ENCODE measurements at regions not wholly inside any gene's neighbourhood (a gene's known extent, or its start where the extent isn't known, plus 50 kb on each side); places are given as distances from the start of the nearest gene placed in this dataset.
"Not testable (repeated sequence)": the region's sequence is repeated elsewhere in the genome, so short reads cannot be mapped to it uniquely, and the experiment has no call there.

GRCh38 chrX:121755541-121755940, 708.1 kb downstream of the GLUD2 start:
- Mint-ChIP-seq H3K9me3 (ENCODE audit: low read depth) (peaks cover 4% of the 10 kb centered on the region), H3K36me3 (no peaks in the 10 kb centered on the region), H3K4me1 (no peaks in the 10 kb centered on the region), H3K4me3 (no peak overlapping the region), H3K27me3 (no peaks in the 10 kb centered on the region), H3K27ac (no peak overlapping the region)
- CTCF ChIA-PET, result no interaction called here
- no peak for DNase-seq
- ATAC-seq, result no peak

GRCh38 chrX:121761845-121762244, 714.4 kb downstream of the GLUD2 start:
- no peaks in the 10 kb centered on the region for H3K27me3 Mint-ChIP-seq
- H3K9me3 Mint-ChIP-seq (ENCODE audit: low read depth), result no peaks in the 10 kb centered on the region
- DNase-seq (no peak), ATAC-seq (no peak)
- no peak overlapping the region for H3K4me3 Mint-ChIP-seq
- no peaks in the 10 kb centered on the region for H3K36me3 Mint-ChIP-seq
- no peak overlapping the region for H3K27ac Mint-ChIP-seq
- H3K4me1 Mint-ChIP-seq, result no peaks in the 10 kb centered on the region
- CTCF ChIA-PET, result no interaction called here

- no peak for DNase-seq
- Mint-ChIP-seq H3K36me3 (no peaks in the 10 kb centered on the region), H3K4me1 (no peaks in the 10 kb centered on the region), H3K4me3 (no peak overlapping the region), H3K9me3 (ENCODE audit: low read depth) (no peaks in the 10 kb centered on the region), H3K27me3 (no peaks in the 10 kb centered on the region), H3K27ac (no peak overlapping the region)
- CTCF ChIA-PET, result no interaction called here
- no peak for ATAC-seq
Measured at GRCh38 chrX:121763671-121764070, 716.3 kb downstream of the GLUD2 start.

- H3K36me3 Mint-ChIP-seq; CTCF ChIA-PET; H3K9me3 Mint-ChIP-seq (ENCODE audit: low read depth); H3K27ac Mint-ChIP-seq; H3K4me1 Mint-ChIP-seq; DNase-seq; H3K27me3 Mint-ChIP-seq; H3K4me3 Mint-ChIP-seq; ATAC-seq: not testable (repeated sequence)
Measured at GRCh38 chrX:121768210-121768609, 720.8 kb downstream of the GLUD2 start.

- H3K9me3 Mint-ChIP-seq (ENCODE audit: low read depth), result no peaks in the 10 kb centered on the region
- no peaks in the 10 kb centered on the region for H3K36me3 Mint-ChIP-seq
- no peaks in the 10 kb centered on the region for H3K4me1 Mint-ChIP-seq
- H3K27ac Mint-ChIP-seq, result no peak overlapping the region
- no peak overlapping the region for H3K4me3 Mint-ChIP-seq
- no peak for DNase-seq
- CTCF ChIA-PET, result no interaction called here
- no peaks in the 10 kb centered on the region for H3K27me3 Mint-ChIP-seq
- no peak for ATAC-seq
Measured at GRCh38 chrX:121781991-121782390, 734.6 kb downstream of the GLUD2 start.

- no peaks in the 10 kb centered on the region for H3K9me3 Mint-ChIP-seq (ENCODE audit: low read depth)
- ATAC-seq (no peak), DNase-seq (no peak)
- H3K27ac Mint-ChIP-seq, result no peak overlapping the region
- H3K36me3 Mint-ChIP-seq, result no peaks in the 10 kb centered on the region
- H3K27me3 Mint-ChIP-seq, result no peaks in the 10 kb centered on the region
- no peak overlapping the region for H3K4me3 Mint-ChIP-seq
- H3K4me1 Mint-ChIP-seq, result no peaks in the 10 kb centered on the region
- CTCF ChIA-PET, result no interaction called here
Measured at GRCh38 chrX:121782544-121782943, 735.1 kb downstream of the GLUD2 start.

GRCh38 chrX:121782976-121783375, 735.6 kb downstream of the GLUD2 start:
- DNase-seq (no peak), ATAC-seq (no peak)
- Mint-ChIP-seq H3K9me3 (ENCODE audit: low read depth) (no peaks in the 10 kb centered on the region), H3K4me3 (no peak overlapping the region), H3K27me3 (no peaks in the 10 kb centered on the region), H3K27ac (no peak overlapping the region), H3K36me3 (no peaks in the 10 kb centered on the region), H3K4me1 (no peaks in the 10 kb centered on the region)
- CTCF ChIA-PET, result no interaction called here

- DNase-seq (no peak), ATAC-seq (no peak)
- CTCF ChIA-PET, result no interaction called here
- Mint-ChIP-seq H3K4me3 (no peak overlapping the region), H3K36me3 (no peaks in the 10 kb centered on the region), H3K27ac (no peak overlapping the region), H3K27me3 (no peaks in the 10 kb centered on the region), H3K4me1 (no peaks in the 10 kb centered on the region), H3K9me3 (ENCODE audit: low read depth) (no peaks in the 10 kb centered on the region)
Measured at GRCh38 chrX:121802881-121803412, 755.5 kb downstream of the GLUD2 start.

- Mint-ChIP-seq H3K4me1 (no peaks in the 10 kb centered on the region), H3K27ac (no peak overlapping the region), H3K4me3 (no peak overlapping the region), H3K36me3 (no peaks in the 10 kb centered on the region), H3K27me3 (no peaks in the 10 kb centered on the region), H3K9me3 (ENCODE audit: low read depth) (no peaks in the 10 kb centered on the region)
- CTCF ChIA-PET, result no interaction called here
- no peak for ATAC-seq
- DNase-seq, result no peak
Measured at GRCh38 chrX:121823406-121823805, 776.0 kb downstream of the GLUD2 start.

GRCh38 chrX:121831601-121832000, 784.2 kb downstream of the GLUD2 start:
- ATAC-seq (no peak), DNase-seq (no peak)
- Mint-ChIP-seq H3K36me3 (no peaks in the 10 kb centered on the region), H3K4me1 (no peaks in the 10 kb centered on the region), H3K27ac (no peak overlapping the region), H3K9me3 (ENCODE audit: low read depth) (no peaks in the 10 kb centered on the region), H3K27me3 (no peaks in the 10 kb centered on the region), H3K4me3 (no peak overlapping the region)
- CTCF ChIA-PET, result no interaction called here

GRCh38 chrX:121832446-121832845, 785.0 kb downstream of the GLUD2 start:
- DNase-seq, result no peak
- Mint-ChIP-seq H3K27me3 (no peaks in the 10 kb centered on the region), H3K9me3 (ENCODE audit: low read depth) (no peaks in the 10 kb centered on the region), H3K36me3 (no peaks in the 10 kb centered on the region), H3K27ac (no peak overlapping the region), H3K4me3 (no peak overlapping the region), H3K4me1 (no peaks in the 10 kb centered on the region)
- no peak for ATAC-seq
- CTCF ChIA-PET, result no interaction called here

GRCh38 chrX:121836000-121836399, 788.6 kb downstream of the GLUD2 start:
- CTCF ChIA-PET, result no interaction called here
- Mint-ChIP-seq H3K36me3 (no peaks in the 10 kb centered on the region), H3K9me3 (ENCODE audit: low read depth) (no peaks in the 10 kb centered on the region), H3K4me1 (no peaks in the 10 kb centered on the region), H3K27ac (no peak overlapping the region), H3K4me3 (no peak overlapping the region), H3K27me3 (no peaks in the 10 kb centered on the region)
- DNase-seq (no peak), ATAC-seq (no peak)

- H3K4me3 Mint-ChIP-seq, result no peak overlapping the region
- H3K4me1 Mint-ChIP-seq, result no peaks in the 10 kb centered on the region
- H3K27me3 Mint-ChIP-seq, result no peaks in the 10 kb centered on the region
- no peaks in the 10 kb centered on the region for H3K9me3 Mint-ChIP-seq (ENCODE audit: low read depth)
- CTCF ChIA-PET, result no interaction called here
- ATAC-seq (no peak), DNase-seq (no peak)
- no peaks in the 10 kb centered on the region for H3K36me3 Mint-ChIP-seq
- no peak overlapping the region for H3K27ac Mint-ChIP-seq
Measured at GRCh38 chrX:121851033-121851432, 803.6 kb downstream of the GLUD2 start.

- H3K27me3 Mint-ChIP-seq, result no peaks in the 10 kb centered on the region
- no peaks in the 10 kb centered on the region for H3K4me1 Mint-ChIP-seq
- H3K36me3 Mint-ChIP-seq, result no peaks in the 10 kb centered on the region
- no peak for DNase-seq
- H3K9me3 Mint-ChIP-seq (ENCODE audit: low read depth), result no peaks in the 10 kb centered on the region
- no peak overlapping the region for H3K4me3 Mint-ChIP-seq
- no peak overlapping the region for H3K27ac Mint-ChIP-seq
- no peak for ATAC-seq
- CTCF ChIA-PET, result no interaction called here
Measured at GRCh38 chrX:121853762-121854613, 806.6 kb downstream of the GLUD2 start.

- H3K4me3 Mint-ChIP-seq, result no peak overlapping the region
- CTCF ChIA-PET, result no interaction called here
- H3K27me3 Mint-ChIP-seq, result no peaks in the 10 kb centered on the region
- no peaks in the 10 kb centered on the region for H3K9me3 Mint-ChIP-seq (ENCODE audit: low read depth)
- H3K36me3 Mint-ChIP-seq, result no peaks in the 10 kb centered on the region
- DNase-seq, result no peak
- ATAC-seq, result no peak
- H3K27ac Mint-ChIP-seq, result no peak overlapping the region
- no peaks in the 10 kb centered on the region for H3K4me1 Mint-ChIP-seq
Measured at GRCh38 chrX:121854614-121854911, 807.2 kb downstream of the GLUD2 start.

Data from activated CD8-positive, alpha-beta memory T cell treated with anti-CD3 and anti-CD28 coated beads, Interleukin-2, amount 10 ng/mL, durations not matched to agents 7 days and 5 days (primary cell).